PC-9 (cell line): ENCODE measurements at regions not wholly inside any gene's neighbourhood (a gene's known extent, or its start where the extent isn't known, plus 50 kb on each side); places are given as distances from the start of the nearest gene placed in this dataset.

Experiments
- BruUV-seq: library from RNA; stranded (reverse); fragments of 400-500 nt; replicated peaks from 2 replicates; lab custom pipeline; 2021; lab: Mats Ljungman, UMichigan
- CTCF ChIA-PET: fragments of 300-600 bp; sonication (Branson Sonifier 250); formaldehyde crosslinking; loops from one replicate; lab custom pipeline; 2022; ENCODE audit warnings: antibody characterized with exemption; lab: Charles Lee
- POLR2A ChIA-PET: fragments of 300-600 bp; sonication (Branson Sonifier 250); formaldehyde crosslinking; loops from one replicate; lab custom pipeline; 2022; ENCODE audit warnings: antibody characterized with exemption; ENCODE audit not compliant: unreplicated experiment; lab: Charles Lee
- DNase-seq, 2 experiments: peaks; one replicate each; pipeline versions ENCODE4 v3.0.0 to v3.0.0-alpha.2; 2015 to 2022; ENCODE audit warnings: mixed read lengths in 1 of 2
- H2AFZ ChIP-seq: fragments of 200-600 bp; sonication (generic); 2 replicates; pipeline ENCODE4 v1.8.1; 2017; ENCODE audit warnings: antibody characterized with exemption
- H3F3A ChIP-seq: fragments of 200-600 bp; sonication (generic); 2 replicates; pipeline ENCODE4 v1.8.1; 2017; ENCODE audit warnings: antibody characterized with exemption, mild to moderate bottlenecking, low read depth; ENCODE audit not compliant: insufficient read depth
- H3K27ac ChIP-seq: fragments of 200-600 bp; sonication (generic); 2 replicates; pipeline ENCODE4 v1.6.1; 2016; ENCODE audit warnings: mixed run types
- H3K27me3 ChIP-seq: fragments of 200-600 bp; sonication (generic); 2 replicates; pipeline ENCODE4 v1.6.1; 2016; ENCODE audit warnings: low read depth, mixed run types; ENCODE audit not compliant: insufficient read depth
- H3K36me3 ChIP-seq: fragments of 200-600 bp; sonication (generic); 2 replicates; pipeline ENCODE4 v1.6.1; 2016; ENCODE audit warnings: low read depth, mixed run types
- H3K4me1 ChIP-seq: fragments of 200-600 bp; sonication (generic); replicated peaks from 2 replicates; pipeline ENCODE4 v1.6.1; 2016; ENCODE audit warnings: mixed run types; ENCODE audit not compliant: insufficient read depth
- H3K4me2 ChIP-seq: fragments of 200-600 bp; sonication (generic); 2 replicates; pipeline ENCODE4 v1.6.1; 2017; ENCODE audit warnings: mixed run types
- H3K4me3 ChIP-seq: fragments of 200-600 bp; sonication (generic); 2 replicates; pipeline ENCODE4 v1.6.1; 2016; ENCODE audit warnings: mixed run types
- H3K79me2 ChIP-seq: fragments of 200-600 bp; sonication (generic); 2 replicates; pipeline ENCODE4 v1.6.1; 2017; ENCODE audit warnings: low read depth, mixed run types
- H3K9me2 ChIP-seq: fragments of 200-600 bp; sonication (generic); 2 replicates; pipeline ENCODE4 v1.8.1; 2017; ENCODE audit warnings: mild to moderate bottlenecking; ENCODE audit not compliant: insufficient read depth
- H3K9me3 ChIP-seq: fragments of 200-600 bp; sonication (generic); 2 replicates; pipeline ENCODE4 v1.8.1; 2016; ENCODE audit warnings: low read depth; ENCODE audit not compliant: insufficient read depth
- H4K20me1 ChIP-seq: fragments of 200-600 bp; sonication (generic); 2 replicates; pipeline ENCODE4 v1.8.1; 2017; ENCODE audit not compliant: insufficient read depth
- EZH2 ChIP-seq: fragments of 200-600 bp; sonication (generic); IDR thresholded peaks from 2 replicates; pipeline ENCODE4 v1.8.0; 2017; ENCODE audit warnings: antibody characterized with exemption, low read depth
- intact Hi-C: fragments of 100-400 bp; cut with micrococcal nuclease; formaldehyde crosslinking; loops from one replicate; pipeline ENCODE4 v1.10.0; 2022; ENCODE audit not compliant: unreplicated experiment
- TF ChIP-seq, protein P1 (sequence below): fragments of 200-600 bp; sonication (generic); conservative IDR thresholded peaks from 2 replicates; pipeline ENCODE4 v1.6.1; 2017; ENCODE audit warnings: mixed run types, antibody characterized with exemption, mild to moderate bottlenecking, moderate library complexity

DNA sequence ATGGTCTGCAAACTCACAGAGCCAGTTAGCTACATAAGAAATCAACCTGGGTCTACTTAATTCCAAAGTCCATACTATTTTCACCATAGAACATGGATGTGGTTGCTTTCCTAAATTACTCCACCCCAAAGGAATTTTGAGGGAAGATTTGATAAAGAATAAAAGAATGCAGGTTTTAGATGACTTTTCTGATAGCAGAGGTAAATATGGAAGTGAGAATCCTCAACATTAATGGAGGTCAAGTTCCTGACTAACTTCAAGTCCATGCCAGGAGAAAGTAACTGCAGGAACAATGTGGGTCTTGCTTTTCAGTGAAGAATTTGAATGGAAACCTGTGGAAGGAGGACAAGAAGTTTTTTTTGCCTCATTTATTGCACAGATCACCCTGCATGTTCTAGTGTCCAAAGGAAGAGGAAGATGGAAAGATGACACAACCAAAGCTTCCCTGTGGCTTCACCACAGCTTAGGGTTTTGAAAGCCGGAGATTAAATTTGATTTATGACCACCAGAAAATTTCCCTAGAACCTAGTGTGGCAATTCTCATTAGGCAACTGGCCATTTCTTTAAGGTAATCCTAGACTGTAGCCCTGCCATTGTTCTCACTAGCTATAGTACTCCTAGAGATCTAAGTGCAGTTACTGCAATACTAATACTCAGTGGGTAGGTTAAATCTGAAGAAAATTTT is 429.7 kb downstream of the RAP2B start:
- CTCF ChIA-PET = no interaction called here
- POLR2A ChIA-PET = interaction anchor here (0.5 to 0.7 kb wide), 3 partner anchors 230 to 847 kb away, joined by 4 read pairs; no protein-coding TSS in a partner anchor

GRCh38 chr3:153595186-153595815 is 433.3 kb downstream of the RAP2B start:
- CTCF ChIA-PET = interaction anchor here (0.5 kb wide), 1 partner anchor 555 kb away, joined by 3 read pairs; no protein-coding TSS in a partner anchor
- no TSS peak for BruUV-seq
- Histone ChIP-seq H3K9me2 (no peaks in the 10 kb centered on the region), H3K9me3 (0 out of 2 replicates have a peak, but pooled peaks cover 3% of the 10 kb centered on the region), H3K4me2 (no peak overlapping the region), H3K36me3 (no peaks in the 10 kb centered on the region), H3K4me3 (no peak overlapping the region), H2AFZ (no peak overlapping the region), H3K27ac (no peak overlapping the region), H4K20me1 (no peaks in the 10 kb centered on the region), H3K27me3 (no peaks in the 10 kb centered on the region), H3K4me1 (peaks cover 16% of the 10 kb centered on the region), H3K79me2 (no peaks in the 10 kb centered on the region), H3F3A (peaks cover 5% of the 10 kb centered on the region; the same call in 1 of the 2 replicates)
- POLR2A ChIA-PET = interaction anchor here (0.7 kb wide), 1 partner anchor 544 kb away, joined by 4 read pairs; no protein-coding TSS in a partner anchor
- intact Hi-C loops = loop anchor here (1.0 to 10.0 kb wide), 7 partner anchors 172 to 569 kb away; no protein-coding TSS in a partner anchor
- no peak for DNase-seq
- TF ChIP-seq, protein P1, sequence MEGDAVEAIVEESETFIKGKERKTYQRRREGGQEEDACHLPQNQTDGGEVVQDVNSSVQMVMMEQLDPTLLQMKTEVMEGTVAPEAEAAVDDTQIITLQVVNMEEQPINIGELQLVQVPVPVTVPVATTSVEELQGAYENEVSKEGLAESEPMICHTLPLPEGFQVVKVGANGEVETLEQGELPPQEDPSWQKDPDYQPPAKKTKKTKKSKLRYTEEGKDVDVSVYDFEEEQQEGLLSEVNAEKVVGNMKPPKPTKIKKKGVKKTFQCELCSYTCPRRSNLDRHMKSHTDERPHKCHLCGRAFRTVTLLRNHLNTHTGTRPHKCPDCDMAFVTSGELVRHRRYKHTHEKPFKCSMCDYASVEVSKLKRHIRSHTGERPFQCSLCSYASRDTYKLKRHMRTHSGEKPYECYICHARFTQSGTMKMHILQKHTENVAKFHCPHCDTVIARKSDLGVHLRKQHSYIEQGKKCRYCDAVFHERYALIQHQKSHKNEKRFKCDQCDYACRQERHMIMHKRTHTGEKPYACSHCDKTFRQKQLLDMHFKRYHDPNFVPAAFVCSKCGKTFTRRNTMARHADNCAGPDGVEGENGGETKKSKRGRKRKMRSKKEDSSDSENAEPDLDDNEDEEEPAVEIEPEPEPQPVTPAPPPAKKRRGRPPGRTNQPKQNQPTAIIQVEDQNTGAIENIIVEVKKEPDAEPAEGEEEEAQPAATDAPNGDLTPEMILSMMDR = peak; percentile 83
- no peak for TF ChIP-seq EZH2

More for the DNA sequence above, 429.7 kb downstream of the RAP2B start:
- no peak for TF ChIP-seq EZH2
- TF ChIP-seq, protein P1 = no peak
- Histone ChIP-seq H3K9me3 (no peaks in the 10 kb centered on the region; the same call in 1 of the 2 replicates), H3K79me2 (no peaks in the 10 kb centered on the region), H3K4me3 (no peak overlapping the region), H4K20me1 (no peaks in the 10 kb centered on the region), H3K4me2 (no peak overlapping the region), H3K27me3 (no peaks in the 10 kb centered on the region), H3K36me3 (no peaks in the 10 kb centered on the region), H3K27ac (no peak overlapping the region), H3K4me1 (no peaks in the 10 kb centered on the region), H3F3A (no peaks in the 10 kb centered on the region), H3K9me2 (no peaks in the 10 kb centered on the region), H2AFZ (0 out of 2 replicates have a peak overlapping the region, but pooled peaks have one; percentile 30)
- intact Hi-C loops = loop anchor here (10.0 kb wide), 1 partner anchor 333 kb away; no protein-coding TSS in a partner anchor
- no TSS peak for BruUV-seq
- DNase-seq = no peak

GRCh38 chr3:153596401-153596800 is 434.4 kb downstream of the RAP2B start:
- Histone ChIP-seq H3K4me2 (no peak overlapping the region), H3K36me3 (no peaks in the 10 kb centered on the region), H3K9me3 (0 out of 2 replicates have a peak, but pooled peaks cover 4% of the 10 kb centered on the region), H3K4me3 (no peak overlapping the region), H3K27me3 (no peaks in the 10 kb centered on the region), H3F3A (peaks cover 5% of the 10 kb centered on the region; the same call in 1 of the 2 replicates), H3K4me1 (peaks cover 26% of the 10 kb centered on the region), H4K20me1 (no peaks in the 10 kb centered on the region), H3K79me2 (no peaks in the 10 kb centered on the region), H2AFZ (no peak overlapping the region), H3K9me2 (no peaks in the 10 kb centered on the region), H3K27ac (no peak overlapping the region)
- no TSS peak for BruUV-seq
- CTCF ChIA-PET = interaction anchor here (0.6 kb wide), 1 partner anchor 386 kb away, joined by 23 read pairs; no protein-coding TSS in a partner anchor
- POLR2A ChIA-PET = no interaction called here
- intact Hi-C loops = loop anchor here (5.0 to 10.0 kb wide), 3 partner anchors 171 to 376 kb away; no protein-coding TSS in a partner anchor
- DNase-seq = no peak
- TF ChIP-seq, protein P1 = no peak
- TF ChIP-seq EZH2 = no peak
